Daoy (cell line): ENCODE measurements at regions not wholly inside any gene's neighbourhood (a gene's known extent, or its start where the extent isn't known, plus 50 kb on each side); places are given as distances from the start of the nearest gene placed in this dataset.

Experiments used
- DNase-seq: peaks from one replicate; pipeline ENCODE4 v3.0.0-alpha.2; 2015; ENCODE audit warnings: low read depth

DNA sequence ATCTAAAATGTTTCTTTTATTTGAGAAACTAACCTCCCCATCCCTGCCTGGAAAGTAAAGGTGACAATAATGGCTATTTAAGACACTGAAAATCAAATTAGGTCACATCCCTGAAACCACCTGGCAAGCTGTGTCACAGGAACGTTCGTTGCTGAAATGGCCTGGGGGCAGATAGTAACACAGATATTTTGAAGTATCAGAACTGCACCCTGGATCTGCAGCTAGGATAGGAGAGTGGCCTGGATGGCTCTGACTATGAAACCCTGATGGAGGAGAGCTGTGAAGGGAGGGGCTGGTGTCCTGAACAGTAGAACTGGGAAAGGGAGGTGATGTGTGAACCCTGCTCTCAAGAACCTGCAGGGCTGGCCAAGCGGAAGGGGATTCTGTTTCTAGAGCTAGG is 648.3 kb upstream of the CFAP20DC start:
- DNase-seq: no peak

- no peak for DNase-seq
Observed at GRCh38 chr3:59696783-59697182, 647.0 kb upstream of the CFAP20DC start.

GRCh38 chr3:59695860-59696259 is 646.0 kb upstream of the CFAP20DC start:
- DNase-seq: no peak

GRCh38 chr3:59692117-59692516 is 642.3 kb upstream of the CFAP20DC start:
- no peak for DNase-seq

DNA sequence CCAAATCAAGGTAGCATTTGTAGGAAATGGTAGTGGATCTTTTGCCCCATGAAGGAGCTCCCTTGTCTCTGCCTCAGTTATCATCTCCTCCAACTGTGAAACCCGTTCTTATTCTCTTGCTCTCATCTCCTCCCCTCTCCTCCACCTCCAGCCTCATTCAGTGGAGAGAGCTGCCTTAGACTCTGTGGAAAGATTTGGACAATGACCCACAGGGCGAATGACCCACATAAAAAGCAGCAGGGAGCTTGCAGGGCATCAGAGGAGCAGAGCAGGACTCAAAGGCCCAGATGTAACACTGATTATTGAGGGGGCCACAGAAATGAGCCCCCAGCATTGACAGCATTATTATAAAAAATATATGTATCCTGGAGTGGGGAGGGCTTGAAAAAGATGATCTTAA is 641.1 kb upstream of the CFAP20DC start:
- no peak for DNase-seq

- no peak for DNase-seq
Observed at GRCh38 chr3:59688636-59689035, 638.8 kb upstream of the CFAP20DC start.

DNA sequence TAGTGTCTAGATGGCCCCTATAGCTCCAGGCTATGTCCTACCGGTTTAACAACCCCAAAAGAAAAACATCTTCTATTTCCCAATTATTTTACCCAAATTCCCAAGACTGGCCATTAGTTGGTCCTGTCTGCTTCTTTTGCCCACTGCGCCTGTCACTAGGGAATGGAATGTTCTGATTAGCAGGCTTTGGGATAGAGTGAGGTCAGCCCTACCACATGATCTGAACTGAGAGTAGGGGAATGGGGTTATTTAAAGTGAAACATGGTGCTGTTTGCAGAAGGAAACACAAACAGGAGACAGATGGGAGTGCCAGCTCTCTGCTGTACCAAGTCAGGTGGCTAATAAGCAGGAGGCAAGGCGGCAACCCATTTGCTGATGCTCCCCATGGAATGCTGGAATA is 635.6 kb upstream of the CFAP20DC start:
- DNase-seq: no peak

GRCh38 chr3:59684766-59685165 is 634.9 kb upstream of the CFAP20DC start:
- DNase-seq: no peak

- DNase-seq: no peak
Observed at GRCh38 chr3:59680919-59681318, 631.1 kb upstream of the CFAP20DC start.

GRCh38 chr3:59677747-59678702 is 628.2 kb upstream of the CFAP20DC start:
- no peak for DNase-seq

- DNase-seq: no peak
Observed at GRCh38 chr3:59675495-59675894, 625.7 kb upstream of the CFAP20DC start.

DNA sequence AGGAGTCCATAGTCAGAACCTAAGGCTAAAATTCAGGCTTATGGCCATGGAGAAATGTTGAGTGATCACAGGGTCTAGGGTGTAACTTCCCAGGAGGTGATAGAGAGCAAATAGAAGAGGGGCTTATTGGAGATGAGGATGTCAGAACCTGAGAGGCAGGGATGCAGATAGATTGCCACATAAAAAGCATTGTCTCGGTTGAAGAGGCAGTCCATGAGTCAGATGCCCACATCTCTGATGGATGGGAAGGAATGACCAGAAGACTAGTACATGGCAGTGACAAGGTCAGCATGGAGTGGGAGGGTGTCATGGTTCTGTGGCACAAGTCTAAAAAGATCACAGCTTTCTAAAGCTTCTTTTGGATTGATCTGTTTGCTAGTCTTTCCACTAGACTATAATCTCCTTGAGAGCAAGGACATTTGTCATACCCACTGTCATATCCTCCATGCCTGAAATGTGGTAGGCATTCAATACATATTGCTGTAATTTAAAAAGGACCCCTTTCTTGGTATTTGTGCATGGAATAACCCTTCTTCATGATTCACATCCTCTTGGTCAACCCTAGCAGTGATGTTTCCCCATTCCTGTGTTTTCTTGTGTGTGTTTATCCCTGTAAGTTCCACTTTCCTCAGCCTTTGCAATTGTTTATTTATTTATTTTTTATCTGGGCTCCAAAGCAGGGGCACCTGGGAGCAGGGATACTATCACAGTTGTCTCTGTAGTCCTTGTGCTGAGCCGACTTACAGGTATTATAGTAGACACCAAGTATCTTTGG is 613.4 kb upstream of the CFAP20DC start:
- no peak for DNase-seq

DNA sequence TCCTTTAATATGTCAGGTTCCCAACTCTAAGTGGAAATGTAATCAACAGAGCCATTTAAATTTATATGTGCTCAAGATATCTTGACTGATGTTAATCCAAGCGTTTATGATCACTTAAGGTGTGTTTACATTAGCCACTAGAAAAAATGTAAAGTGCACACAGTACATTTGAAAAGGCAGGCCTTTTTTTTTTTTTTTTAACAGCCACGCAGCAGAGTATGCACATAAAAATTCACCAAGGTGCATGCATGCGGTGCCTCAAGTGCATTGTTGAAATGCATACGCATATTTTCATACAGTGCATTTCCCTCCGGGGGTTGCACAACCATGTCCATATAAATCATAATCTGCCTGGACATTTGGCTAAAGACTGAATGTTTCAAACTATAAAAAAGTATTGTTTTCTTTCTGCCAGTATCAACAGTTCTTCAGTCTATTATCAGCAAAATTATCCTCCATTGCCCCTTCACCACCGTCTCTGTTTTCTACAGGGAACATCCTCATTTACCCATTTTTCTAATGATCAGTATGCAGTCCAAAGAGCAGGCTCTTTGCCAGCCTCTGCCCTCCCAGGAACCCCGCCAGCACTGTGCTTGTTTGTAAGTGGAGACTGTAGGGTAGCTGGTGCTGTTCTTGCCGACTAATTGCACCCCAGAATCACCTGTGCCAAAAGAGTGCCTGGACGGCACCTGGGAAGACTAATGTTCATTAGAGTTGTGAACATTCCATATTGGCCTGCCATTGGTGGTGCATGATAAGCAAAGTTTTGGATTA is 611.2 kb upstream of the CFAP20DC start:
- no peak for DNase-seq

GRCh38 chr3:59660376-59660775 is 610.6 kb upstream of the CFAP20DC start:
- no peak for DNase-seq

DNA sequence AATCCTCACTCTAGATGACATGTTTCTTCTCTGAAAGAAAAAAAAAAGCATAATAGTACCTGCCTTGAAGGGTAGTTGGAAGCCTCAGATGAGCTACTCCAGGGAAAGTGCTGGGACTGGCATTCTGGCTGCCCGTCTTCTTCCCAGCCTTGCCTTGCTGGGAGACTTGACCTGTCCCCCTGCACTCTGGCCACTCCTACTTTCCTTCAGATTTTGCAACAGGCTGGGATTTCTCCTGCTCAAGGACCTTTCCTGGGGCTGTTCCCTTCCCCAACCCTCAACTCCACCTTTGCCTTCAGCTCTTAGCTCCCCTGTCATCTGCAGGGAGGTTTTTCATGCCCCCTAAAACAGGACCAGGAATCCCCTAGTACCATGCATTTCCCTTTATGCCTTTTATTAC is 609.9 kb upstream of the CFAP20DC start:
- no peak for DNase-seq

DNA sequence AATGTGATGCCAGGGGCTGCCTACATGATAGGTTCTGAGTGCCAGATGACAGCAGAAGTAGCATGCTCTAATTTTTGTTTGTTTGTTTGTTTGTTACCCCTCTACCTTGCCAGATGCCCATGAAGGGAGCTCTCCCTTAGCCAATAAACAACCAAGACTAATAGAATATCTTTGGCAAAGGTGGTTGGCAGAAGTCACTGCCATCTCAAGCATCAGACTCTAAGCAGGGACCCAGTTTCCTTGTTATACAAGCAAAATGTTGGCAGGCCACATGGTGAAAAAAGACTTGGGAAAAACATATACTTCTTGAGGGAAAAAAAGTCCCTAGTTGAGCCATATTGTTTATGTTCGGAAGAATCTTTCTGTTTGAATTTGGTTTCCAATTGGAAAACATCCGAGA is 609.0 kb upstream of the CFAP20DC start:
- no peak for DNase-seq

DNA sequence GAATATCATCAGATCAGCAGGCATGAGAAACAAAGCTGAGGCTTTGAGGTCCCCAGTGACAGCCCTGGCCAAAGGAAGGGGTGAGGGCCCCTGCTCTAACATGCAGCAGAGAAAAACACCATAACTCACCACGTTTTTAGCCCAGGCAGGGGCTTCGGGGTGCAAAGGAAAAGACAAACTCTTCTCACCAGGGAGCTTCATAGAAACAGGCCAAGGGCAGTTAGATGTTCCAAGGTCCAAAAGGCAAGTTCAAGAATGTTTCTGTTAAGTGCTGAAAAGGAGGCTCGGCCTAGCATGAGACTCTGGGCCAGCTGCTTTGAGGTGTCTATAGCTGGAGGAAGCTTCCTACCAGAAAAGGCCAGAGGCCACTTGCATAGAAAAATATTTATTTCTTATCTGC is 608.4 kb upstream of the CFAP20DC start:
- no peak for DNase-seq

DNA sequence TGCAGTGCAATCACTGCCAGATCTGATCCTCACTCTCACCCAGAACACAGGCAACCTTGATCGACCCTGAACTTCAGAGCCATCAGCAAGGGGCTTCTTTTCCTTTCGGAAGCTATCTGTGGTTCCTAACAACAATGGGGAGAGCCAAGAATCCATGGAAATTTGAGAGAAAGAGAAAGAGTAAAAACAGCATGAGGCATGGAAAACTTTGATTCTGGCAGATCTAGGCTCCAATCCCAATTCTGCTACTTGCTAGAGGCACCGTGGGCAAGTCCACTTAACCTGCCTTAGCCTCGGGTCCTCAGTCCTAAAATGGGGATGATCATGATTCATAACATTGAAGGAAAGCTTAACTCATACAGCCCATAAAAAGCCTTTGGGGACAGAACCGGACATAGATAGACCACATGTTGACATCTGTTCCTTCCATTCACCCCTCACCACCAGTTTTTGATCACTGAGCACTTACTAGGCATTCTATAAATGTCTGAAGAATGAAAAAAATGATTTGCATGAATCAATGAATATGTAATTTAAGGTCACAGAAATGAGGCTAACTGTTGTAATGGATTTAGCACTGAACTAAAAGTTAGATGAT is 605.7 kb upstream of the CFAP20DC start:
- no peak for DNase-seq

- no peak for DNase-seq
Observed at GRCh38 chr3:59654480-59655417, 604.9 kb upstream of the CFAP20DC start.

DNA sequence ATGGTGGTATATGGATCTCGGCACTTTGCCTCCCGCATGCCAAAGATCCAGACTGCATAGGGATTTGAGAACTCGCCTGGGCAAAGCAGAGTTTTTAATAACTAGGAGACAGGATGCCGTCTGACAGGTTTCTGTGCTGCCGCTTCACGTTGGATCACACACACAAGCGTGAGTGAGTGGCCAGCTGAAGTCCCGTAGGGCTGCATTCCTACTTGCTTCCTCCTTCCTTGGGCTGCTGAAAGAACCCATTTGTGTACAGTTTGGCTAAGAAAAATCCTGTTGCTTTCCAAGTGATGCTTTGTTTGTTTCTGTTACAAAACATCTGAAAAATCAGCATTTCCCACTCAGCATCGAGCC is 604.3 kb upstream of the CFAP20DC start:
- DNase-seq: no peak
